ENCODE measurements at regions not wholly inside any gene's neighbourhood (a gene's known extent, or its start where the extent isn't known, plus 50 kb on each side); places are given as distances from the start of the nearest gene placed in this dataset.
A peak's percentile ranks its signal among the peaks of the same experiment; 100 is the strongest.

- TF ChIP-seq POLR2AphosphoS5 (IDR thresholded peaks at IDR 0.05; ENCODE audit: low read depth, low read length): no peak
Measured at GRCh38 chr6:131353106-131353505, 217.8 kb downstream of the AKAP7 start (continued).

DNA sequence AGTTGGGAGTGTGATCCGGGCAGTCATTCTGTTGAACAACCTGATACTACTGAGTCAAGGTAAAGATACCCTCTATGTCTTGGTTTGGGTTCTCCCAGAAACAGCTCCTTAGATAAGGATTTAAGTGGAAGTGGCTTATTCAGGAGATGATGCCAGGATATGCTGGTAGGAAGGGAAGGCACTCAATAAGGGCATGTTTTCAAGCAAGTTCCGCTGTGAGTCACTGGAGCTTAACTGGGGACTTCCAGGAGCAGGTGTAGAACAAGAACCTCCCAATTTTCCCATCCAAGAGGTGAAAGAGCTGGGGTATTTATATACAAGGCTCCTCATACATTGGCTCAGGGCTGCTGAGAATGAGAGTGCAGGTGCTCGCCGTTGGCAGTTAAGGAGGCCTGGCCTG, 218.6 kb downstream of the AKAP7 start:
- no peak overlapping the region for H3K23ac ChIP-seq (ENCODE audit: insufficient read length)
- TF ChIP-seq SP4 (IDR thresholded peaks at IDR 0.05; ENCODE audit: low read length): no peak
- TF ChIP-seq, protein P1, sequence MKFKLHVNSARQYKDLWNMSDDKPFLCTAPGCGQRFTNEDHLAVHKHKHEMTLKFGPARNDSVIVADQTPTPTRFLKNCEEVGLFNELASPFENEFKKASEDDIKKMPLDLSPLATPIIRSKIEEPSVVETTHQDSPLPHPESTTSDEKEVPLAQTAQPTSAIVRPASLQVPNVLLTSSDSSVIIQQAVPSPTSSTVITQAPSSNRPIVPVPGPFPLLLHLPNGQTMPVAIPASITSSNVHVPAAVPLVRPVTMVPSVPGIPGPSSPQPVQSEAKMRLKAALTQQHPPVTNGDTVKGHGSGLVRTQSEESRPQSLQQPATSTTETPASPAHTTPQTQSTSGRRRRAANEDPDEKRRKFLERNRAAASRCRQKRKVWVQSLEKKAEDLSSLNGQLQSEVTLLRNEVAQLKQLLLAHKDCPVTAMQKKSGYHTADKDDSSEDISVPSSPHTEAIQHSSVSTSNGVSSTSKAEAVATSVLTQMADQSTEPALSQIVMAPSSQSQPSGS (IDR thresholded peaks at IDR 0.05; ENCODE audit: low read length): no peak
- no peak for TF ChIP-seq CREB1 (IDR thresholded peaks at IDR 0.05)
- no peak for TF ChIP-seq POU5F1 (IDR thresholded peaks at IDR 0.05; ENCODE audit: low read depth, low read length)
- H2BK120ac ChIP-seq (replicated peaks; ENCODE audit: low read depth, low read length): no peak overlapping the region
- H3K23me2 ChIP-seq (ENCODE audit: low read depth, low read length): no peaks in the 10 kb centered on the region; the same call in 1 of the 2 replicates
- no peak overlapping the region for H3K4ac ChIP-seq (replicated peaks; ENCODE audit: insufficient read length, low read depth, low read length)
- H2BK5ac ChIP-seq (ENCODE audit: low read depth, low read length): no peak overlapping the region
- H2AK5ac ChIP-seq (ENCODE audit: low read depth, low read length): no peak overlapping the region
- DNase-seq (ENCODE audit: low read depth in 1 of 2, low spot score in 2 of 2) (no peak), FAIRE-seq (no peak)
- no peak overlapping the region for H2BK20ac ChIP-seq (ENCODE audit: low read length)
- H3K27me3 ChIP-seq (replicated peaks in 1 of 4; ENCODE audit: control insufficient read depth in 3 of 4, extremely low read depth in 1 of 4, insufficient read depth in 3 of 4, low read length in 3 of 4): no peaks in the 10 kb centered on the region
- peak overlapping the region; percentile 40; the same call in 1 of the 2 replicates for H2BK12ac ChIP-seq (ENCODE audit: low read depth, low read length)
- H3K18ac ChIP-seq (ENCODE audit: extremely low read depth, low read length): no peak overlapping the region
- H4K5ac ChIP-seq (ENCODE audit: insufficient read length, low read depth, low read length): no peak overlapping the region
- no peak overlapping the region for H2AFZ ChIP-seq (ENCODE audit: low read length)
- WGBS, 2 experiments (ENCODE audit: extremely low coverage in 1 of 2, insufficient coverage in 1 of 2, insufficient read length in 1 of 2, insufficient replicate concordance in 2 of 2, low coverage in 1 of 2, low lambda C conversion rate in 2 of 2, missing lambda C conversion rate in 1 of 2): 89% methylated on average over 4 of the region's 4 CpGs; no CpG with 5 or more reads in 1 of the 2 experiments
- no peaks in the 10 kb centered on the region for H3K9me3 ChIP-seq (ENCODE audit: insufficient read depth in 2 of 2, low read depth in 1 of 2, low read length in 1 of 2)
- no peak overlapping the region for H4K8ac ChIP-seq (ENCODE audit: extremely low read depth, insufficient read depth, low read length)
- H3K56ac ChIP-seq (replicated peaks; ENCODE audit: insufficient read length, low read depth, low read length): no peak overlapping the region
- H4K91ac ChIP-seq (replicated peaks; ENCODE audit: insufficient read length, low read length): no peak overlapping the region
- H3K79me2 ChIP-seq (ENCODE audit: control insufficient read depth in 1 of 2, insufficient read depth in 2 of 2, low read length in 2 of 2): no peaks in the 10 kb centered on the region
- H3K36me3 ChIP-seq (ENCODE audit: control insufficient read depth in 2 of 4, insufficient read depth in 4 of 4, low read length in 3 of 4): no peaks in the 10 kb centered on the region
- H4K20me1 ChIP-seq (replicated peaks in 1 of 2; ENCODE audit: control insufficient read depth in 1 of 2, insufficient read depth in 2 of 2, low read length in 2 of 2): no peaks in the 10 kb centered on the region
- H3K79me1 ChIP-seq (ENCODE audit: low read depth, low read length): no peaks in the 10 kb centered on the region
- H3K27ac ChIP-seq (ENCODE audit: low read depth, low read length): no peak overlapping the region
- ChIA-PET POLR2A (ENCODE audit: partially characterized antibody) (no interaction called here), CTCF (ENCODE audit: partially characterized antibody) (interaction anchor here (0.7 to 1.1 kb wide), 2 partner anchors 11 to 76 kb away, joined by 3 read pairs; no protein-coding TSS in a partner anchor)
- no peak overlapping the region for H3K9ac ChIP-seq (replicated peaks in 1 of 4; ENCODE audit: extremely low read depth in 1 of 4, low read depth in 3 of 4, low read length in 3 of 4)
- no peak overlapping the region for H2BK15ac ChIP-seq (ENCODE audit: low read length)
- H3K4me2 ChIP-seq (ENCODE audit: insufficient read depth in 1 of 2, low read depth in 2 of 2, low read length in 2 of 2): no peak overlapping the region
- H3K4me3 ChIP-seq (ENCODE audit: extremely low read depth in 1 of 4, insufficient read depth in 2 of 4, low read depth in 3 of 4, low read length in 4 of 4): no peak overlapping the region
- no peaks in the 10 kb centered on the region for H3K4me1 ChIP-seq (replicated peaks in 1 of 4; ENCODE audit: control insufficient read depth in 3 of 4, insufficient read depth in 4 of 4, low read length in 3 of 4)
- no peak overlapping the region for H3K14ac ChIP-seq (ENCODE audit: insufficient read length)
